Islet of Langerhans (tissue), 1 donor: ENCODE measurements at regions not wholly inside any gene's neighbourhood (a gene's known extent, or its start where the extent isn't known, plus 50 kb on each side); places are given as distances from the start of the nearest gene placed in this dataset.

Experiments used
- FAIRE-seq: peaks from one replicate; lab custom pipeline; 2011; peaks lifted over from hg19 to GRCh38; lab: Jason Lieb, UNC

- FAIRE-seq = no peak
Observed at GRCh38 chr7:21092766-21093702, 306.3 kb upstream of the SP8 start.

- FAIRE-seq = no peak
Observed at GRCh38 chr7:21094589-21094988, 307.9 kb upstream of the SP8 start.

DNA sequence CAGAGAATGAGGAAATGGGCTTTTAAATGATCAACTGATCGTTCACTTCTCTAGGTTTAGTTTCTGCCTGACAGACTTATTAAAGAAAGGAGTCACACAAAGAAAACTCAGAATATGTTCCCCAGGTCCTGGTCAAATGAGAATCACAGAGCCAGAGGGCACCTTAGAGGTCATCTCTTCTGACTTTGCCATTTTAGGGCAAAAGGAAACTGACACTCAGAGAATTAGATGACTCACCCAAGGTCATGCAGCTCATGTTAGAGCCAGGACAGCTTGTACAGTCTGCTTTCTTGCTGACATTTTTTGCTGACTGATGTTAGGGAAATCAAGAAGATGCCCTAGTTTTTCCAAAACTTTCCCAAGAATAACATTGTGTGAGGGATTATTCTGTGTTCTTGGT is 312.7 kb upstream of the SP8 start:
- no peak for FAIRE-seq

DNA sequence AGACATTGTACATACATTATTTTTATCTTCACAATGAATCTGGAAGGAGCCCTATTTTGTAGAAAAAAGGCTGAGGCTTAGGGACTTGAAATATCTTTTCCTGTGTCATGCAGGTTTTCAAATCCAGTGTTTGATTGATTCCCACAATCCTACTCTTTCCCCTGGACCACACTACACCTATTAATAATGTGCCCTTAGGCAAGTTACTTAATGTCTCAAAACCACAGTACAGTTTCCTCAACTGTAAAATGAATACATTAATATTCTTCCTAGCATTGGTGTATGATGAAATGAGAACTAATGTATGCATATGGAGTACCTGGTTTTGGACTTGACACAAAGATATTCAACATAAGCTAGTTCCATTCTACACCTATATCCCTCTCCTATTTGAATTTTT is 313.3 kb upstream of the SP8 start:
- FAIRE-seq = no peak

- FAIRE-seq = no peak
Observed at GRCh38 chr7:21101541-21101940, 314.9 kb upstream of the SP8 start.

DNA sequence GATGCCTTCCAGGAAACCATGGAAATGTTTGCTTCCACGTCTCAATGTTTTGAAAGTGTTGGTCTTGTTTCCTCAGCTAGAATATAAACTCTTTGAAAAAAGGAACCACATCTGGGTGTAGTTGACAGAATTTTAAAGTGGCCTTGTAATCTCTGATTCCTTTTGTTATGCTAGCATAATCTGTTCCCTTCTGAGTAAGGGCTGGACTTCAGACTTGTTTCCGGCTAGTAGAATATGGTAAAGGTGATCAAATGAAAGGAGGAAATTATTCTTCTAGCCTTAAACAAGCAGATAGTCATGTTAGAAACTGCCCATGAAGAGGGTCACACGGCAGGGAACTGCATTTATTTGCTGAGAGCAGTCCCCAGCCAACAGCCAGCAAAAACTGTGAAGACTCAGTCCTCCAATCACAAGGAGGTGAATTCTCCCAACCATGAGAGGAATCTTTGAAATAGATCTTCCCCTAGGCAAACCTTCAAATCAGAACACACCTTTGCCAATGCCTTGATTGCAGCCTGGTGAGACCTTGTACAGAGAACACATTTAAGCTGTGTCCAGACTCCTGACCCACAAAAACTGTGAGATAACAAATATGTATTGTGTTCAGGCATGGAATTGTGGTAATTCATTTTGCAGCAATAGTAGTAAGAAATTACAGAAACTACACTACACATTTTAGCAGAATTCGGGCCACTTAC is 316.9 kb upstream of the SP8 start:
- no peak for FAIRE-seq

GRCh38 chr7:21104124-21104500 is 317.4 kb upstream of the SP8 start:
- FAIRE-seq = no peak

DNA sequence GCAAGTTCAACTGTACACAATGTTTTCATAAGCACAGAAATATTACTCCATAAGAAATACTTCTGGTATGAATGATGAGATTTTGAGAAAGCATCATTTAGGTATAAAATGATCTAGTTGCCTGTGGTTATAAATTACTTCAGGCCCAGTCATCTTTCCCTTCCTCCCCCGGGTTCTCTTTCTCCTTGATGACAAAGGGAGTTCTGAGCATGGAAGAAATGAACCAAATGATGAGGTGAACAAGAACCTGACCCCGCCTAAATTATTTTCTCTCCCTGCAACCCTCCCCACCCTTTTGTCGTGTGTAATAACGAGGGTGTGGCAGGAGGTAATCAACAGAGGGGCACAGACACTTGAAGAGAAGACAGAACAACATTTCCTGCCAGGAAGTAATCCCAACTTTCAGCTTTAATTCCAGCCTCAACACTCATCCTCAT is 319.6 kb upstream of the SP8 start:
- FAIRE-seq = no peak

DNA sequence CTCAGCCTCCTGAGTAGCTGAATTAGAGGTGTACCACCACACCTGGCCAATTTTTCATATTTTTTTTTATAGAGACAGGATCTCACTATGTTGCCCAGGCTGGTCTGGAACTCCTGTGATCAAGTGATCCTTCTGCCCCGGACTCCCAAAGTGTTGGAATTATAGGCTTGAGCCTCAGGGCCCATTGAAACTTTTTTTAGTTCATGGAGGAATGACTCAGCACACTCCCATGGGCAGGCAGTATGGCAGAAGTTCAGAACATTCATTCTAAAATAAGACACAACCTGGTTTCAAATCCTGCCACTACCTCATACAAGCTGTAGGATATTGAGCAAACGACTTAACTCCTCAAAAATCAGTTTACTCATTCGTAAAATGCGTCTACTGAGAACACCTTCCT is 320.4 kb upstream of the SP8 start:
- no peak for FAIRE-seq

DNA sequence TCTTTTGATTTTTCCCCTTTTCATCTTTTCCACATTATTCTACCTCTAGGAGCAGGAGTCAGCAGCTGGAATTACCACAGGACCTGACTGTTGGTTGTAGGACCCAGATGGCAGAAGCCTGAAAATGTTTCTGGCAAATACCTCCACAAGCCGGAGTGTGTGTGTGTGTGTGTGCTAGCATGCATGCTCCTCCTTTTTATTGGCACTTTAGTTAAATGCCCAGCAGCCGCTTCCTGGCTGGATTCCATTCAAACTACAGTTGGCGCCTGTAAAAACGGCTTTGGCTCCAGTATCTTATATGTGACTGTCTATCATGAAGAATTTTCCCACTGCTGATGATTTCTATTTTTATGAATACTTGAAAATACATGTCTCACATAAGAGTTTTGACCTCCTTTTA is 319.7 kb upstream of the SP4 start:
- no peak for FAIRE-seq

GRCh38 chr7:21113609-21114415 is 314.1 kb upstream of the SP4 start:
- FAIRE-seq = no peak

- FAIRE-seq = no peak
Observed at GRCh38 chr7:21123586-21123985, 304.3 kb upstream of the SP4 start.

- FAIRE-seq = no peak
Observed at GRCh38 chr7:21125297-21125696, 302.6 kb upstream of the SP4 start.

GRCh38 chr7:21128062-21128817 is 299.6 kb upstream of the SP4 start:
- FAIRE-seq = no peak

DNA sequence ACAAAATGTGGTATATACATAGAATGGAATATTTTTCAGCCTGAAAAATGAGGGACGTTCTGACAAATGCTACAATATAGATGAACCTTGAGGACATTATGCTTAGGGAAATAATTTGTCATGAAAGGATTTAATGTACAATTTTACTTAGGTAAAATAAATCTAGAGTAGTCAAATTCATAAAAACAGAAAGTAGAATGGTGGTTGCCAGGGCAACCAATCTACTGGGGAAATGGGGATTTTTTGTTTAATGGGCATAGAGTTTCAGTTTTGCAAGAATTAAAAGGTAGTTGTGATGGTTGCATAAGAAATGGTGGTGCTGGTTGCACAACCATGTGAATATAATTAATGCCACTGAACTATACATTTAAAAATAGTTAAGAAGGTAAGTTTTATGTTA is 296.0 kb upstream of the SP4 start:
- FAIRE-seq = no peak

DNA sequence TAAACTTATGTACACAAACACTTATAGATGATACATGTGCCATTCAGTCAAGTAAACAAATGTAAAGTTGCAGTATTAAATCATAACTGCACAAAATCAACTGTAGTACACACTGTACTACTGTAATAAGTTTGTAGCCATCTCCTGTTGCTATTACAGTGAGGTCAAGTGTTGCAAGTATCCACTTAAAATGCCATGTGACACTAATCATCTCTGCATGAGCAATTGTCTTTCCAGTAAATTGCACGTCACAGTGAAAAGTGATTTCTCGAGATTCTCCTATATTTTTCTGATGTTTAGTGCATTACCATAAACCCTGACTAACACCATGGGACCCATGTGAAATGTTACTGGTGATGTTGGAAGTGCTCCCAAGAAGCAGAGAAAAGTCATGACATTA is 293.3 kb upstream of the SP4 start:
- no peak for FAIRE-seq

DNA sequence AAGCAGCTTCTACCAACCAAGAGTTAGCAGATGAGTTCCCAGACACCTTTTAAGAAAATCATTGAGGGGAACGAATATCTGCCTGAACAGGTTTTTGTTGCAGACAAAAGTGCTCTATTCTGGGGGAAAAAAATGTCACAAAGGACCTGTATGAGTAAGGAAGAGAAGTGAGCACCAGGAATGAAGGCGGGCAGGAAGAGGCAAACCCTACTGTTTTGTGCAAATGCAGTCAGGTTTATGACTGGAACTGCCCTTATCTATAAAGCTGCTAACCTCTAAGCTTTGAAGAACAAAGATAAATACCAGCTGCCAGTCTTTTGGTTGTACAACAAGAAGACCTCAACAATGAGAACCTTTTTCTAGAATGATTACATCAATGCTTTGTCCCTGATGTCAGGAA is 292.4 kb upstream of the SP4 start:
- FAIRE-seq = no peak

DNA sequence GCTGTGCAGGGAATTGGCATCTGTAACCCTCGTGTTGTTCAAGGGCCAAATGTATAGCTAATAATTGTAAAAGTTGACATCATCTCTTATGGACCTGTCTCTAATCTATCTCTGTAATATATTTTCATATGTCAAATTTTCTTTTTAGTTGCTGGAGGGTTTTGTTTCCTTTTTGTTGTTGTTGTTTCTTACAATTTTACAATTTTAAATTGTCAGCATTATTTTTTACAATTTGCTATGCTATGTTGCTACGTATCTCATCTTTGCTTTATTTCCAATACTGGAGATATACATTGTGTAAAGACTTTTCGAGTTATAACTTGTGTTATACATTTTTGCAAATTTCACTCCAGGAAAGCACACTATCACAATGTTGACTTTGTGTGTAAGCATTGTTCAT is 290.2 kb upstream of the SP4 start:
- FAIRE-seq = no peak

DNA sequence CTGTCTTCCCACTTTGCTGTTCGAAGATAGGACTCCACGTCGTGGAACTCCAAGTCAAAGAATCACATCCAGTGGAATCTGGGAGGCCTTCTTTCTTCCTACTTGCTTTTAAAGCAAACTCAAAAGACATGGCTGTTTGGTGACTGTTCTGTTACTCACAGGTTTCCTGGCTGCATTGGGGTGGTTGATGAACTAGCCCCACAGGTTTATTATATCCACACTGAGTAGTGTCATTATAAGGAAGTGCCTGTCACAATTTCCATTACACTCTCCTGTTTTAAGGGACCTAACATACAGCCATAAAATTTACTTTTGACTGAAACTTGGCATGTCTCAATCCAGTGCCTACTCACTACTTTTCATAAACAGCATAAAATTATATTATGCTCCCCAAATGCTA is 287.3 kb upstream of the SP4 start:
- no peak for FAIRE-seq

GRCh38 chr7:21141476-21141875 is 286.4 kb upstream of the SP4 start:
- FAIRE-seq = no peak

DNA sequence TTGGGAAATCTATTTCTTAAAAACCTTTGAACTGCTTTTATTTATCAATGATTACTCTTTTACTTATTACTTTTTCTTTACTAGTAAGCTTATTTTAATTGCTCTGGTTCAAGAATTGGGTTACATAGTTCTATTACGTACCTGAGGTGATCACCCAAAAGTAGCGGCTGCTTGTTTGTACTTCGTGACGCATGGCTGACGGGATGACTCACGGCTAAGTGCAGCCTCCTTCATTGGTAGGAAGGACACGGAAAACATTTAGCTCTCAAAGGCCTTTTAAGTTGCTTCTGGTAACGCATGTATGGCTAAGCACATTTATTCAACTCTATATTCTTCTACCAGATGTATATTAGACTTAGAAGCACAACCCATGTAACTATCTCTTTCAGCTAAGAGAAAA is 285.8 kb upstream of the SP4 start:
- no peak for FAIRE-seq
